CD8-positive, alpha-beta memory T cell (primary cell): ENCODE measurements at regions not wholly inside any gene's neighbourhood (a gene's known extent, or its start where the extent isn't known, plus 50 kb on each side); places are given as distances from the start of the nearest gene placed in this dataset.
A peak's percentile ranks its signal among the peaks of the same experiment; 100 is the strongest.

ENCODE experiments used
- CTCF ChIA-PET: fragments of 350-600 bp; sonication (Branson Sonifier 250); formaldehyde crosslinking; loops from one replicate; lab custom pipeline; 2021; ENCODE audit warnings: antibody characterized with exemption; lab: Charles Lee
- POLR2A ChIA-PET: fragments of 350-600 bp; sonication (Branson Sonifier 250); formaldehyde crosslinking; loops from one replicate; lab custom pipeline; 2021; ENCODE audit warnings: antibody characterized with exemption; lab: Charles Lee
- DNase-seq, 5 donors: peaks; one replicate each; pipeline versions ENCODE4 v3.0.0 to v3.0.0-alpha.2; 2020 to 2022; ENCODE audit warnings: mixed read lengths in 1 of 5
- H3K27ac ChIP-seq: one replicate; pipeline ENCODE4 v1.7.0; 2013; ENCODE audit warnings: low read depth, mild to moderate bottlenecking, low read length, moderate library complexity
- H3K27me3 ChIP-seq: 2 replicates; pipeline ENCODE4 v1.7.0; 2013; ENCODE audit warnings: low read length, mild to moderate bottlenecking; ENCODE audit not compliant: insufficient read depth, poor library complexity, severe bottlenecking
- H3K36me3 ChIP-seq: 2 replicates; pipeline ENCODE4 v1.7.0; 2013; ENCODE audit warnings: mild to moderate bottlenecking, low read length, moderate library complexity; ENCODE audit not compliant: insufficient read depth
- H3K4me1 ChIP-seq: 2 replicates; pipeline ENCODE4 v1.7.0; 2013; ENCODE audit warnings: mild to moderate bottlenecking, low read length, moderate library complexity; ENCODE audit not compliant: insufficient read depth
- H3K4me3 ChIP-seq: 2 replicates; pipeline ENCODE4 v1.7.0; 2013; ENCODE audit warnings: mild to moderate bottlenecking, low read length
- H3K9me3 ChIP-seq: 2 replicates; pipeline ENCODE4 v1.7.0; 2013; ENCODE audit warnings: mild to moderate bottlenecking, low read length
- H3K27ac Mint-ChIP-seq, 8 donors: one replicate each; pipeline ENCODE4 v1.8.0; 2020 to 2021; ENCODE audit warnings: mixed read lengths in 8 of 8, mild to moderate bottlenecking in 6 of 8, inconsistent platforms in 3 of 8, moderate library complexity in 3 of 8
- H3K27me3 Mint-ChIP-seq, 2 donors: one replicate each; pipeline ENCODE4 v1.8.0; 2020 to 2021; ENCODE audit warnings: mixed read lengths in 2 of 2, mild to moderate bottlenecking in 1 of 2, moderate library complexity in 1 of 2
- H3K36me3 Mint-ChIP-seq, 3 donors: one replicate each; pipeline ENCODE4 v1.8.0; 2020 to 2021; ENCODE audit warnings: mixed read lengths in 3 of 3, inconsistent platforms in 1 of 3, mild to moderate bottlenecking in 1 of 3
- H3K4me1 Mint-ChIP-seq, 3 donors: one replicate each; pipeline ENCODE4 v1.8.0; 2020 to 2021; ENCODE audit warnings: mixed read lengths in 3 of 3, inconsistent platforms in 1 of 3, mild to moderate bottlenecking in 1 of 3
- H3K4me3 Mint-ChIP-seq, 7 donors: one replicate each; pipeline ENCODE4 v1.8.0; 2020 to 2021; ENCODE audit warnings: mixed read lengths in 7 of 7, mild to moderate bottlenecking in 6 of 7, moderate library complexity in 4 of 7, inconsistent platforms in 2 of 7
- H3K9me3 Mint-ChIP-seq, 5 donors: one replicate each; pipeline ENCODE4 v1.8.0; 2020 to 2022; ENCODE audit warnings: mixed read lengths in 5 of 5, mild to moderate bottlenecking in 3 of 5, moderate library complexity in 2 of 5, inconsistent platforms in 1 of 5

- no peaks in the 10 kb centered on the region for H3K36me3 Mint-ChIP-seq
- Histone ChIP-seq H3K27me3 (no peaks in the 10 kb centered on the region), H3K4me1 (peaks cover 34% of the 10 kb centered on the region), H3K4me3 (no peak overlapping the region), H3K9me3 (no peaks in the 10 kb centered on the region), H3K36me3 (no peaks in the 10 kb centered on the region), H3K27ac (no peak overlapping the region)
- H3K9me3 Mint-ChIP-seq: no peaks in the 10 kb centered on the region
- POLR2A ChIA-PET: no interaction called here
- no peak for DNase-seq
- H3K4me1 Mint-ChIP-seq: peaks cover 27 to 48% (median 37%) of the 10 kb centered on the region in 3 donors
- CTCF ChIA-PET: no interaction called here
- no peaks in the 10 kb centered on the region for H3K27me3 Mint-ChIP-seq
- H3K4me3 Mint-ChIP-seq: no peak overlapping the region
- no peak overlapping the region for H3K27ac Mint-ChIP-seq
Observed at GRCh38 chr9:89747596-89747995, 142.8 kb downstream of the GADD45G start.

DNA sequence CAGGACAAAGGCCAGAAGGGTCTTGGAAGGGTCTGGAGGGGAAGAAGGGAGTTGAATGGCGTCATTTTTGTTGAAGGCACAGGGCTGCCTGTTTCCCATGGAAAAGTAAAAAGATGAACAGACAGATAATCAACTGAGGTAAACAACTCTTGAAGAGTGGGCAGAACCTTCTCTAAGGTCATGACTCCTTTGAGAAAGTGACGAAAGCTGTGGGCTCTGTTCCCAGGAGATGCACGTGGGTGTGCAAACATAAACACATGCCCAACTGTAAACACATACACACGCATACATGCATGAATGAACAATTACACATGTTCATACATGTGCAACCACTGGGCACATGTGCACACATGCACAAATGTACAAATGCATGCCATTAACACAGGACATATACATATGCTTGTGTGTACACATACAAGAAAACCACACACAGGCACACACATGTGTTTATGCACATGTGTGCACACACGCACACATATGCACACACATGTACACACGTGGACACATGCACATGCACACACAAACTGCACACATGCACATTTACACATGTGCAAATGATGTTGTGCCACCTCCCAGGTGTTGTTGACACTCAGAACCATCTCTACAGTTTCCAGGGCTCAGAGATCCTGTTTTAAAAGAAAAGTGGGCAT is 143.3 kb downstream of the GADD45G start:
- H3K4me1 Mint-ChIP-seq: peaks cover 22 to 43% (median 31%) of the 10 kb centered on the region in 3 donors
- H3K36me3 ChIP-seq: no peaks in the 10 kb centered on the region
- no peaks in the 10 kb centered on the region for H3K9me3 Mint-ChIP-seq
- no peaks in the 10 kb centered on the region for H3K27me3 ChIP-seq
- DNase-seq: no peak
- POLR2A ChIA-PET: no interaction called here
- H3K27me3 Mint-ChIP-seq: peaks cover 0 to under 1% of the 10 kb centered on the region in 2 donors
- H3K27ac ChIP-seq: no peak overlapping the region
- no peak overlapping the region for H3K27ac Mint-ChIP-seq
- H3K4me3 Mint-ChIP-seq: no peak overlapping the region
- CTCF ChIA-PET: no interaction called here
- H3K9me3 ChIP-seq: no peaks in the 10 kb centered on the region
- peaks cover 29% of the 10 kb centered on the region for H3K4me1 ChIP-seq
- H3K36me3 Mint-ChIP-seq: no peaks in the 10 kb centered on the region
- H3K4me3 ChIP-seq: no peak overlapping the region

GRCh38 chr9:89748831-89749499 is 144.2 kb downstream of the GADD45G start:
- CTCF ChIA-PET: no interaction called here

DNA sequence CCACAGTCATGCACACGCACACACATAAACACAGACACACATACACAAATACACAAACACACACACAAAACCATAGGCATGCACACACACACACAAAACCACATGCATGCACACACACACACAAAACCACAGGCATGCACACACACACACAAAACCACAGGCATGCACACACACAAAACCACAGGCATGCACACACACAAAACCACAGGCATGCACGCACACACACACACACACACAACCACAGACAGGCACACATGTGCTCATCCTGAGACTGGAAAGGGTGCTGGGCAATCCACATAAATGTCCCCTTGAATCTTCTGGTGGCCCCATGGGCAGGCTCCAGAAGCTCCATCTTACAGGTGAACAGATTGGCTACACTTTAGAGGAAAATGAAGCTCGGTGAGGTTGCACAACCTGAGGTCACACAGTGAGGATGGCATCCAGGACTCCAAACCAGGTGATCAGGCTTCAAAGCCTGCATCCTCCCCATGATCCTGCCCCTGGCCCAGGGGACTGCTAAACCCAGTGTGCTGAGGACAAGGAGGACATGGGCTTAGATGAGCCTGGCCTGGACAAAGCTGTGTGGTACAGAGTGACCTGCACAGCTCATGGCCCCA is 144.8 kb downstream of the GADD45G start:
- H3K27ac Mint-ChIP-seq: peak overlapping the region in 2 of 8 donors; percentile 27 to 51
- no peaks in the 10 kb centered on the region for H3K9me3 Mint-ChIP-seq
- H3K36me3 ChIP-seq: no peaks in the 10 kb centered on the region
- H3K27me3 Mint-ChIP-seq: peaks cover 0 to 2% of the 10 kb centered on the region in 2 donors
- peak overlapping the region in 1 of 7 donors; percentile 10 for H3K4me3 Mint-ChIP-seq
- no peaks in the 10 kb centered on the region for H3K36me3 Mint-ChIP-seq
- no peaks in the 10 kb centered on the region for H3K27me3 ChIP-seq
- H3K27ac ChIP-seq: no peak overlapping the region
- no peak for DNase-seq
- ChIA-PET POLR2A (no interaction called here), CTCF (no interaction called here)
- no peaks in the 10 kb centered on the region for H3K9me3 ChIP-seq
- no peak overlapping the region for H3K4me3 ChIP-seq
- H3K4me1 Mint-ChIP-seq: peaks cover 10 to 28% (median 17%) of the 10 kb centered on the region in 3 donors
- H3K4me1 ChIP-seq: peaks cover 14% of the 10 kb centered on the region

More at GRCh38 chr9:89748831-89749499, 144.2 kb downstream of the GADD45G start:
- Mint-ChIP-seq H3K4me1 (peaks cover 14 to 35% (median 23%) of the 10 kb centered on the region in 3 donors), H3K36me3 (no peaks in the 10 kb centered on the region), H3K27me3 (peaks cover 0 to 2% of the 10 kb centered on the region in 2 donors), H3K9me3 (no peaks in the 10 kb centered on the region), H3K27ac (peak overlapping the region in 1 of 8 donors; percentile 51), H3K4me3 (peak overlapping the region in 1 of 7 donors; percentile 10)
- no peaks in the 10 kb centered on the region for H3K9me3 ChIP-seq
- POLR2A ChIA-PET: no interaction called here
- no peak overlapping the region for H3K27ac ChIP-seq
- peaks cover 21% of the 10 kb centered on the region for H3K4me1 ChIP-seq
- no peak for DNase-seq
- no peaks in the 10 kb centered on the region for H3K36me3 ChIP-seq
- H3K4me3 ChIP-seq: no peak overlapping the region
- H3K27me3 ChIP-seq: no peaks in the 10 kb centered on the region

DNA sequence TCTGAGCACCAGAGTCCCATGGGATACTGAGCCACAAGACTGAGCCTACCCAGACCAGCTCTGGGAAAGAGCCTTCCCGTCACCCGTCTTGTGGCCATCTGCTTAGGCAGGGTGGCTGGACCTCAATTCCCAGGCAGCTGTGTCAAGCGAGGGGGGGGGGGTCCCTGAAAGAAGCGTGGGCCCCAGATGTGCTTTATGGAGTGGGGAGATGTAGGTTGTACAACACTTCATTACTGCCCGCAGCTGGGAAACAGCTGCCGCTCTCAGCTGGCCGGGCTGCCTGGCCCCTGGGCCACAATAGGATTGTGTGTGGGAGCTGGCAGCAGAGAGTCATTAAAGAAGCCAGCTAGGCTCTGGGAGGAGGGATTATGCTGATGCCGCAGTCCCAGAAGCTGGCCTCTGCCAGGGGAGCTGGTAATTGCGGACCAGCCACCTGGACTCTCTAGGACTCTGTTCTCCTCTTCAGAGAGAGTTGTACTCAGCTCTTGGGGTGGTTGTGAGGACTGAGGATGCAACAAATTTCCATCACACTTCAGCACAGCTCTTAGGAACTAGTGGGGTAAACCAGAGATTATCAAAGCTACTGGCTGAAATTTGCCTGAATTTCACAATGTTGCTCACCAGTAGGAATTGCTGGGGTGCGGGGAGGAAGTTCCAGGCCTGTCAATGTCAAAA is 145.4 kb downstream of the GADD45G start:
- no peak overlapping the region for H3K27ac Mint-ChIP-seq
- no peaks in the 10 kb centered on the region for H3K9me3 Mint-ChIP-seq
- Histone ChIP-seq H3K27ac (no peak overlapping the region), H3K4me1 (peaks cover 8% of the 10 kb centered on the region), H3K27me3 (no peaks in the 10 kb centered on the region), H3K36me3 (no peaks in the 10 kb centered on the region), H3K9me3 (no peaks in the 10 kb centered on the region), H3K4me3 (no peak overlapping the region)
- CTCF ChIA-PET: no interaction called here
- no peak for DNase-seq
- POLR2A ChIA-PET: no interaction called here
- peaks cover 0 to 2% of the 10 kb centered on the region in 2 donors for H3K27me3 Mint-ChIP-seq
- H3K4me3 Mint-ChIP-seq: no peak overlapping the region
- peaks cover 8 to 25% (median 14%) of the 10 kb centered on the region in 3 donors for H3K4me1 Mint-ChIP-seq
- no peaks in the 10 kb centered on the region for H3K36me3 Mint-ChIP-seq

- H3K9me3 ChIP-seq: no peaks in the 10 kb centered on the region
- CTCF ChIA-PET: interaction anchor here (1.3 to 2.1 kb wide), 2 partner anchors 7 to 17 kb away, joined by 3 to 5 read pairs; no protein-coding TSS in a partner anchor
- POLR2A ChIA-PET: no interaction called here
Observed at GRCh38 chr9:89751079-89751825, 146.4 kb downstream of the GADD45G start.

GRCh38 chr9:89752154-89752553 is 147.3 kb downstream of the GADD45G start:
- Mint-ChIP-seq H3K9me3 (no peaks in the 10 kb centered on the region), H3K36me3 (no peaks in the 10 kb centered on the region), H3K27me3 (peaks cover 0 to 2% of the 10 kb centered on the region in 2 donors), H3K27ac (no peak overlapping the region), H3K4me1 (peaks cover 7 to 15% (median 14%) of the 10 kb centered on the region in 3 donors), H3K4me3 (no peak overlapping the region)
- no peaks in the 10 kb centered on the region for H3K4me1 ChIP-seq
- ChIA-PET POLR2A (no interaction called here), CTCF (interaction anchor here (1.3 to 2.1 kb wide), 2 partner anchors 8 to 16 kb away, joined by 3 to 5 read pairs; no protein-coding TSS in a partner anchor)
- H3K27me3 ChIP-seq: no peaks in the 10 kb centered on the region
- DNase-seq: no peak
- H3K9me3 ChIP-seq: no peaks in the 10 kb centered on the region
- H3K27ac ChIP-seq: no peak overlapping the region
- H3K4me3 ChIP-seq: no peak overlapping the region
- no peaks in the 10 kb centered on the region for H3K36me3 ChIP-seq

More at GRCh38 chr9:89751079-89751825, 146.4 kb downstream of the GADD45G start:
- Mint-ChIP-seq H3K4me1 (peaks cover 7 to 19% (median 14%) of the 10 kb centered on the region in 3 donors), H3K27me3 (peaks cover 0 to 2% of the 10 kb centered on the region in 2 donors), H3K9me3 (no peaks in the 10 kb centered on the region), H3K4me3 (no peak overlapping the region), H3K27ac (no peak overlapping the region), H3K36me3 (no peaks in the 10 kb centered on the region)
- Histone ChIP-seq H3K27ac (no peak overlapping the region), H3K4me3 (no peak overlapping the region), H3K4me1 (no peaks in the 10 kb centered on the region), H3K27me3 (no peaks in the 10 kb centered on the region), H3K36me3 (no peaks in the 10 kb centered on the region)
- DNase-seq: no peak
